Left hindlimb (tissue), 1 donor: ENCODE measurements at regions not wholly inside any gene's neighbourhood (a gene's known extent, or its start where the extent isn't known, plus 50 kb on each side); places are given as distances from the start of the nearest gene placed in this dataset.
"Not testable (repeated sequence)": the region's sequence is repeated elsewhere in the genome, so short reads cannot be mapped to it uniquely, and the experiment has no call there.

Experiments
- DNase-seq: peaks from one replicate; pipeline ENCODE4 v3.0.0-alpha.2; 2018

GRCh38 chr14:88985654-88986053, 161.2 kb downstream of the TTC8 start:
- DNase-seq, result no peak

- no peak for DNase-seq
These were observed 161.8 kb downstream of the TTC8 start for GRCh38 chr14:88986146-88986841.

DNA sequence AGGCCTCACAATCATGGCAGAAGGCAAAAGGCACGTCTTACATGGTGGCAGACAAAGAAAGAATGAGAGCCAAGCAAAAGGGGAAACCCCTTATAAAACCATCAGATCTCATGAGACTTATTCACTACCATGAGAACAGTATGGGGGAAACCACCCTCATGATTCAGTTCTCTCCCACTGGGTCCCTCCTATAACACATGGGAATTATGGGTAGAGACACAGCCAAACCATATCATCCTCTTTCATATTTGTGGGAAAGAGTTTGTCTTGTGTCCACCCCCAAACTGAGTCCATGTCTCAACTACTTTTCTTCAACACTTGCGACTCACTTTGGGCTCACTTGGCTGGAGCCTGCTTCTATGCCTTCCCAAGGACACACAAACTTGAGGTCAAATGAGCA, 162.5 kb downstream of the TTC8 start:
- DNase-seq, result not testable (repeated sequence)

DNA sequence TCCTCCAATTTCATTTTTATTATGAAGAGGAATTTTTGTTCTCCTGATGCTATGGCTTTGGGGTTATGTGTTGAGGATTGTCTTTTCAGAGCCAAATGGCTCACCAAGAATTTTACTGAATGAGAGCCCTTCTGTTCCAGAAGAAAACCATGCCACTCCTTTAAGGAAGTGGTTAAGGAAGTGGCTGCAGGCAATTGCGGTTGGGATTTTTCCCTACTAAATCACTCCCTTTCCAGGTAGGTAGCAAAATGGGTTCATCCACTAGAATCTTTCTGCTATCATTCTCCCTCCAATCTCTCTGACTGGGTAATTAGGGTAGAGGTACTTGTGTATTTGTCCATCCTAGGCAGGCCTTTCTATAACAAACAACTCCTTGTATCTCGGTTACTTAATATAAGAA, 163.1 kb downstream of the TTC8 start:
- DNase-seq, result no peak

GRCh38 chr14:88989911-88990310, 165.5 kb downstream of the TTC8 start:
- no peak for DNase-seq

GRCh38 chr14:88990856-88991255, 166.4 kb downstream of the TTC8 start:
- no peak for DNase-seq

- no peak for DNase-seq
These were observed 167.6 kb downstream of the TTC8 start for GRCh38 chr14:88992011-88992410.

DNA sequence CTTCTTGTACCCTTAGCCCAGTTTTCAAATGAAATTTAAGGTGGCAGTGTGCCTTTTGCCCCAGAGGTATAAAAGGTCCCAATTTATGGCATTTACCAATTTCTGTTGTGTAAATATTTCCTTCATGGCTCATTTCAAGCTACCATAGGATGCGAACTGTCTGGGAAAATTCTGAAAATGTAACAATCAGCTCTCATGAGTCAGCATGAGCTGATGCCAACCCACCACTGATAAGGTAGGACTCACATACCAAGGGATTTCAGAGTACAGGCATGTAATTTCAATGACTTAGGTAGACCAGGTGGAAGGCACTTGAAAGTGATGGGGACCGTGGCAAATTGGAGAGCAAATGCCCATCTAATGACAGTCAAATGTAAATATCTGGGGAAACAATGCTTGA, 169.5 kb downstream of the TTC8 start:
- no peak for DNase-seq

- DNase-seq, result no peak
These were observed 171.2 kb downstream of the TTC8 start for GRCh38 chr14:88995437-88996198.

GRCh38 chr14:88998027-88998426, 173.6 kb downstream of the TTC8 start:
- no peak for DNase-seq

DNA sequence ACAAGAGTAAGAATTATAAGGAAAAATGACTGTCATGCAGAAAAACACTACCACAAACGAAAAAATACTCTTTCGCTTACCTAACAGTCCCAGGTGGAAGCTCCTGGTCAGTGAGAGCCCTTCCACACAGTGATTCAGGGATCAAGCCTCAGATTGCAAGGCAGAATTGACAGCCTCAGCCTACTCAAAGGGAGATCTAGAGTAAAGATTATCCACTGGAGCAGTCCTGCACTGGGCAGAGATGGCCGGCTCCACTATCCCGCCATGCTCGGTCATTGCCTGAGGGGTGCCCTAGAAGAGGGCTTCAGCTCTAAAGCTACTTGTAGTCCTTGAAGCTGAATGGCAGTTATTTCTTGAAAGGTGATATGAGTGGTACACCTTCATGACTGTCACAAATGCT, 174.7 kb downstream of the TTC8 start:
- no peak for DNase-seq

DNA sequence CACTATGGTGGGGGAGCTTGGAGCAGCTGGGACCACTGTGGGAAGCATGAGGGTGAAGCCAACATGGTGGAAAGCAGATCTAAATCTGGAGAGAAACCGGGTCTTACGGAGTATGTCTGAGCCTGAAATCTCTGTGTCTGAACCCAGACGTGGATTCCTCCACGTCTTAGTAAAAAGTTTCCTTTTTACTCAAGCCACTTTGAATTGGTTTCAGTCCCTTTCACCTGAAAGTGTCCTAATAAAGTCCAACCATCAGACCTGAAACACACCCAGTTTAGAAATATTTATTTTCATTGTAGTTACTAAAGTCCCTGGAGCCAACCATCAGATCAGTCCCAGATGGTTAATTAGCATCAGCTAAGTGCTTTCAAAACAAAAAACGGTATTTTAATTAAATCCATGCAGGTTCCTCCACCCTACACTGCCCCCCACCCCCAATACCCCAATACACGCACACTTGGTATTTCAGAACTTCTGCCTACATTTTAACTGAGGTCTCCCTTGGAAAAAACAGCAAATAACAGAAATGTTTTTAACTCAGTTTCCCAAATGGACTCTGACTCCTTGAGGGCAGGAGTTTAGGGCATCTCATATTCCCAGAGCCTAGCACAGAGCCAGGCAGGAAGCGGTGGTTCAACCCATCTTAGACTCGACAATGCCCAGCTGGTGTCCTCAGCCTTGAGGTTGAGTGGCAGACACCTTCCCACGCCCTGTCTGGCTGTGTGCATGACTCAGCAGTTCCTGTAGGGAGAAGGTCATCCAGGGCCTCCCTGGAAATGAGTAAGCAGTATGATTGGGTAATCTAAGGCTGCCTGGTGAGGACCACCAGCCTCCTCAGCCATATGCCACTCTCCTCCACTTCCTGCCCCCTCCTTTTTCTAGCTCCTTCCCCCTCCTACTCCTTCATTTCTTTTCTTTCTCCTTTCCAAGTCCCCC, 175.8 kb downstream of the TTC8 start:
- no peak for DNase-seq

- no peak for DNase-seq
These were observed 179.7 kb downstream of the TTC8 start for GRCh38 chr14:89004166-89004565.

- DNase-seq, result no peak
These were observed 183.5 kb downstream of the TTC8 start for GRCh38 chr14:89007906-89008305.

DNA sequence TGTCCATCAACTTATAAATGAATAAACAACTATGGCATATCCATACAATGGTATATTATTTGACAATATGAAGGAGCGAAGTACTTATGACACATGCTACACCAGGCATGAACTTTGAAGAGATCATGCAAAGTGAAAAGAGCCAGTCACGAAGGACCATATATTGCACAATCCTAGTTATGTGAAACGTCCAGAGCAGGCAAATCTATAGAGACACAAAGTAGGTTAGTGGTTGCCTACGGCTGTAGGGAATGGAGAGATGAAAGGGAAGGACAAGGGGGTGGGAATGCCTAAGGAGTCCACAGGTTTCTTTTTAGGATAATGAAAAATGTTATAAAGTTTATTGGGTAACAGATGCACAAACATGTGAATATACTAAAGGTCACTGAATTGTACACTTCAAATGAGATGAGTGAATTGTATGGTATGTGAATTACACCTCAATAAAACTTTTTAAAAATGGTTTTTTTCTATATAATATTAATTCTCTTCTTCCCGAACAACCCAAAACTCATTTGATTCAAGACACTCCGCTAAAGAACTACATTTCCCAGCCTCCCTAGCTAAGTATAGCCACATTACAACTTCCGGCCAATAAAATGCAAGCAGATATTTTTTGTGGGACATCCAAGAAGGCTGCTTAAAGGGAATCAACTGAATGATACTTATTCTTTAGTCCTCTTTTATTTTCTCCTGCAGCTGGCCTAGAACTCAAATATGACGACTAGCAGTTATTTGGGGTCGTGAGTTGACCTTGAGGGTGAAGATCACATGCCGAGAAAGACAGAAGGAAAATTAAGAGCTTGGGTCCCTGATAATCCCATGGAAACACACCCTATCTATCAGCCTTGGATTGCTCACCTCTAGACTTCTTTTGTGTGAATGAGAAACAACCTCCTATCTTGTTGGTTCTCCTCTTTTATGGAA, 187.2 kb downstream of the TTC8 start:
- no peak for DNase-seq

GRCh38 chr14:89012282-89013097, 188.0 kb downstream of the TTC8 start:
- DNase-seq, result no peak

- DNase-seq, result no peak
These were observed 188.7 kb downstream of the TTC8 start for GRCh38 chr14:89013098-89013504.

DNA sequence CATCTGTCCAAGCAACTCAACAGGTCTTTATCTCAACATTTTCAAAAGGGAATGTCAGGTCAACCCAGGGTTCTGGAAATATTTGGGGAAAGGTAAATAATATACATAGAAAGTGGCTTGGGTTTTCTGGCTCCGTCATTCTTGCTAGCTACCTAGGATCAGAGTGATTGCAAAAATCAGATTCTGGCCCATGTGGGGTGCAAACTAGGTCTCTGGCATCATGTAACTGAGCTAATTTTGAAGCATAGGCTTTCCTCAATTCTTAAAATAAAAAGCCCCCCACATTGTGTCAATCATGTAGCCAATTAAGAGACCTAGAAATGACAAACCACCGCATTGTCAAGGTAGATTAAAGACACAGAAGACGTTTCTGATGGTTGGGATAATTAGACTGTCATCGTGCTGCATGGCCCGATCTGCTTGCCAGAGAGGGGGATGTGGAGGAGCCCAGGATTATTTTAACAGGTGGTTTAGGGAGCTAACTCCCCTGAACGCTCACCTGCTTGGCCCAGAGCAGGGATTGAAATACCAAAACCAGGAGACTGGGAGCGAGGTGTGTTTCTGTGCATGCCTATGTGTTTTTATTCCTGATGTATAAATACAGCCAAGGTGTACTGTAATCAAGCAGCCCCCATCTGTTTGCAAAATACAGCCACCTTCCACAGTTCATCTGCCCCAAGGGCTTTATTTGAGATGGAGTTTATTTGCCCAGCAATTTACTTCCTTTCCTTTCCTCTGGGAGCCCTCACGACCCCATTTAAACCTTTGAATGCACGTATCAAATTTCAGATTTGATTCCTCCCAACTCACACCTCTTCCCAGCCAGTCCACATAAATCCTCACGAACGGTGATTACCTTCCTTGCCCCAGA, 189.5 kb downstream of the TTC8 start:
- no peak for DNase-seq

GRCh38 chr14:89014569-89014850, 190.1 kb downstream of the TTC8 start:
- DNase-seq, result no peak

- DNase-seq, result no peak
These were observed 190.6 kb downstream of the TTC8 start for GRCh38 chr14:89015016-89015415.

DNA sequence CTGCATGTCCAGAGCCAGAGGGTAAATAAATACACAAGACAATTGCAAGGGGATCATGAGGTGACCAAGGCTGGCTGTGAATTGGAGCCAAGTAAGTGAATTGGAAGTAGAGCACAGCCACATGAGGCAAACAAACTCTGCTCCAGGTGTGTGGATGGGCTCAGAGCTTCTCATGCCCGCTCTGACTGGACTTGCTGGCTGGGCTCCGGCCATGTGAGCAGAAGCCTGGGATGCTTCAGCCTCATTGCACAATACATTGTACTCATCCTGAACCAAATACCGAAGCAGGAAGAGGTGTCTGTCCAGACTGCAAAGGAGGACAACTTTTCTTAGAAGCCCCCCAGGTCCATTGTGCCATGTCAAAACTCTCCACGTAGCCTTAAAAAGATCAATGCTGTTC, 193.0 kb downstream of the TTC8 start:
- no peak for DNase-seq
